ENCODE measurements at regions not wholly inside any gene's neighbourhood (a gene's known extent, or its start where the extent isn't known, plus 50 kb on each side); places are given as distances from the start of the nearest gene placed in this dataset.

DNA sequence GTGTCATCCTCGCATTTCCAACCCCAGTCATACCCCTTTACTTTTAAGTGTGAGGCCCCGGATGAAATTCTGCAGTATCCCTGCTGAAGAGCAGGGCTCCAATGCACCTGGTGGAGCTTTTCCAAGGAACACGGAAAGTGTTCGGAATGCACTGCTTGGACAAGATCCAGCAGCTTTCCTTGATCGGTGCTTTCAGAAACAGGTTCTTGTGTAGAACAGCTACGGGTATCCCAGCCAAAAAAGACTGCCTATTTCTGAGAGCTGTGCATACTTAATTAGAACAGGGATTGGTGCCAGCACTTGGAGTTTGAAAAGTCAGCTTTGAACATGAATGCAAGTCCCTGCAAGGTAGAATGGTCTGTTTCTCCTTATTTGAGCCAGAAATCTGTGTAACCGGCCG is 87.2 kb upstream of the C1QTNF9B start:
- no peak for TF ChIP-seq EZH2phosphoT487 (IDR thresholded peaks at IDR 0.05; ENCODE audit: borderline replicate concordance, low read length)
- TF ChIP-seq, protein P1, sequence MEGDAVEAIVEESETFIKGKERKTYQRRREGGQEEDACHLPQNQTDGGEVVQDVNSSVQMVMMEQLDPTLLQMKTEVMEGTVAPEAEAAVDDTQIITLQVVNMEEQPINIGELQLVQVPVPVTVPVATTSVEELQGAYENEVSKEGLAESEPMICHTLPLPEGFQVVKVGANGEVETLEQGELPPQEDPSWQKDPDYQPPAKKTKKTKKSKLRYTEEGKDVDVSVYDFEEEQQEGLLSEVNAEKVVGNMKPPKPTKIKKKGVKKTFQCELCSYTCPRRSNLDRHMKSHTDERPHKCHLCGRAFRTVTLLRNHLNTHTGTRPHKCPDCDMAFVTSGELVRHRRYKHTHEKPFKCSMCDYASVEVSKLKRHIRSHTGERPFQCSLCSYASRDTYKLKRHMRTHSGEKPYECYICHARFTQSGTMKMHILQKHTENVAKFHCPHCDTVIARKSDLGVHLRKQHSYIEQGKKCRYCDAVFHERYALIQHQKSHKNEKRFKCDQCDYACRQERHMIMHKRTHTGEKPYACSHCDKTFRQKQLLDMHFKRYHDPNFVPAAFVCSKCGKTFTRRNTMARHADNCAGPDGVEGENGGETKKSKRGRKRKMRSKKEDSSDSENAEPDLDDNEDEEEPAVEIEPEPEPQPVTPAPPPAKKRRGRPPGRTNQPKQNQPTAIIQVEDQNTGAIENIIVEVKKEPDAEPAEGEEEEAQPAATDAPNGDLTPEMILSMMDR (IDR thresholded peaks at IDR 0.05; ENCODE audit: low read depth, low read length, poor library complexity, severe bottlenecking), result no peak
